ENCODE measurements at regions not wholly inside any gene's neighbourhood (a gene's known extent, or its start where the extent isn't known, plus 50 kb on each side); places are given as distances from the start of the nearest gene placed in this dataset.

GRCh38 chr10:1950803-1951495 is 213.6 kb upstream of the ADARB2 start:
- H3K9me3 ChIP-seq = no peaks in the 10 kb centered on the region
- TF ChIP-seq POLR2AphosphoS5 (IDR thresholded peaks at IDR 0.05) = no peak
- TF ChIP-seq POLR2A (IDR thresholded peaks at IDR 0.05) = no peak
- no peak for TF ChIP-seq CTCF (IDR thresholded peaks at IDR 0.05)
- no peak for DNase-seq (ENCODE audit: low spot score in 2 of 2)
- no peaks in the 10 kb centered on the region for H3K36me3 ChIP-seq
- no peak overlapping the region for H3K4me3 ChIP-seq
- no peaks in the 10 kb centered on the region for H3K27me3 ChIP-seq
- H3K27ac ChIP-seq = no peak overlapping the region
- no peaks in the 10 kb centered on the region for H3K4me1 ChIP-seq
- intact Hi-C loops (cut with DNase I; ENCODE audit: low total_unique reads) = no loop called here

GRCh38 chr10:1947464-1948003 is 210.2 kb upstream of the ADARB2 start:
- no peak overlapping the region for H3K27ac ChIP-seq
- H3K27me3 ChIP-seq = no peaks in the 10 kb centered on the region
- DNase-seq (ENCODE audit: low spot score in 2 of 2) = no peak
- H3K36me3 ChIP-seq = no peaks in the 10 kb centered on the region
- H3K4me1 ChIP-seq = no peaks in the 10 kb centered on the region
- H3K9me3 ChIP-seq = no peaks in the 10 kb centered on the region
- no peak for TF ChIP-seq POLR2A (IDR thresholded peaks at IDR 0.05)
- no peak for TF ChIP-seq CTCF (IDR thresholded peaks at IDR 0.05)
- no peak for TF ChIP-seq POLR2AphosphoS5 (IDR thresholded peaks at IDR 0.05)
- intact Hi-C loops (cut with DNase I; ENCODE audit: low total_unique reads) = no loop called here
- no peak overlapping the region for H3K4me3 ChIP-seq

- Histone ChIP-seq H3K4me3 (no peak overlapping the region), H3K36me3 (no peaks in the 10 kb centered on the region), H3K9me3 (no peaks in the 10 kb centered on the region), H3K4me1 (no peaks in the 10 kb centered on the region), H3K27ac (no peak overlapping the region), H3K27me3 (no peaks in the 10 kb centered on the region)
- no peak for DNase-seq (ENCODE audit: low spot score in 2 of 2)
- intact Hi-C loops (cut with DNase I; ENCODE audit: low total_unique reads) = no loop called here
- TF ChIP-seq POLR2A (IDR thresholded peaks at IDR 0.05) (no peak), CTCF (IDR thresholded peaks at IDR 0.05) (no peak), POLR2AphosphoS5 (IDR thresholded peaks at IDR 0.05) (no peak)
Measured at GRCh38 chr10:1944487-1944886, 207.2 kb upstream of the ADARB2 start.

GRCh38 chr10:1942478-1942877 is 205.2 kb upstream of the ADARB2 start:
- no peak overlapping the region for H3K4me3 ChIP-seq
- DNase-seq (ENCODE audit: low spot score in 2 of 2) = no peak
- no peaks in the 10 kb centered on the region for H3K9me3 ChIP-seq
- H3K27me3 ChIP-seq = no peaks in the 10 kb centered on the region
- TF ChIP-seq POLR2A (IDR thresholded peaks at IDR 0.05) = no peak
- TF ChIP-seq POLR2AphosphoS5 (IDR thresholded peaks at IDR 0.05) = no peak
- TF ChIP-seq CTCF (IDR thresholded peaks at IDR 0.05) = no peak
- H3K4me1 ChIP-seq = no peaks in the 10 kb centered on the region
- intact Hi-C loops (cut with DNase I; ENCODE audit: low total_unique reads) = no loop called here
- H3K36me3 ChIP-seq = no peaks in the 10 kb centered on the region
- H3K27ac ChIP-seq = no peak overlapping the region

- no peak overlapping the region for H3K4me3 ChIP-seq
- H3K36me3 ChIP-seq = no peaks in the 10 kb centered on the region
- H3K9me3 ChIP-seq = no peaks in the 10 kb centered on the region
- DNase-seq (ENCODE audit: low spot score in 2 of 2) = no peak
- TF ChIP-seq POLR2AphosphoS5 (IDR thresholded peaks at IDR 0.05) (no peak), CTCF (IDR thresholded peaks at IDR 0.05) (no peak), POLR2A (IDR thresholded peaks at IDR 0.05) (no peak)
- no peak overlapping the region for H3K27ac ChIP-seq
- intact Hi-C loops (cut with DNase I; ENCODE audit: low total_unique reads) = no loop called here
- no peaks in the 10 kb centered on the region for H3K4me1 ChIP-seq
- H3K27me3 ChIP-seq = no peaks in the 10 kb centered on the region
Measured at GRCh38 chr10:1939016-1939415, 201.7 kb upstream of the ADARB2 start.
